ENCODE measurements at regions not wholly inside any gene's neighbourhood (a gene's known extent, or its start where the extent isn't known, plus 50 kb on each side); places are given as distances from the start of the nearest gene placed in this dataset.
"Not testable (repeated sequence)": the region's sequence is repeated elsewhere in the genome, so short reads cannot be mapped to it uniquely, and the experiment has no call there.

- H3K4me3 ChIP-seq (ENCODE audit: low read length); H3K36me3 ChIP-seq (ENCODE audit: control insufficient read depth, insufficient read depth, low read length); ATAC-seq; H3K36me3 Mint-ChIP-seq; intact Hi-C loops (cut with micrococcal nuclease); H3K27ac Mint-ChIP-seq; H3K9me3 ChIP-seq (ENCODE audit: control insufficient read depth, insufficient read depth, low read length); H3K9me3 Mint-ChIP-seq; H3K27me3 ChIP-seq (ENCODE audit: control insufficient read depth, insufficient read depth, low read length); H3K27ac ChIP-seq (ENCODE audit: low read length); H3K4me1 ChIP-seq (ENCODE audit: control insufficient read depth, insufficient read depth, low read length): not testable (repeated sequence)
- peaks cover 8 to 23% of the 10 kb centered on the region in 2 donors for H3K27me3 Mint-ChIP-seq (ENCODE audit: low read depth in 2 of 2)
- DNase-seq, result peak in 1 of 2 donors; percentile 41
- H3K4me1 Mint-ChIP-seq, result peaks cover 12 to 22% of the 10 kb centered on the region in 2 donors
- peak overlapping the region; percentile 42 for H3K4me3 Mint-ChIP-seq
- 54% methylated on average over 4 of the region's 5 CpGs for WGBS (ENCODE audit: insufficient coverage)
These were observed 1186.1 kb downstream of the TMEM121 start for GRCh38 chr14:106712513-106712912.

DNA sequence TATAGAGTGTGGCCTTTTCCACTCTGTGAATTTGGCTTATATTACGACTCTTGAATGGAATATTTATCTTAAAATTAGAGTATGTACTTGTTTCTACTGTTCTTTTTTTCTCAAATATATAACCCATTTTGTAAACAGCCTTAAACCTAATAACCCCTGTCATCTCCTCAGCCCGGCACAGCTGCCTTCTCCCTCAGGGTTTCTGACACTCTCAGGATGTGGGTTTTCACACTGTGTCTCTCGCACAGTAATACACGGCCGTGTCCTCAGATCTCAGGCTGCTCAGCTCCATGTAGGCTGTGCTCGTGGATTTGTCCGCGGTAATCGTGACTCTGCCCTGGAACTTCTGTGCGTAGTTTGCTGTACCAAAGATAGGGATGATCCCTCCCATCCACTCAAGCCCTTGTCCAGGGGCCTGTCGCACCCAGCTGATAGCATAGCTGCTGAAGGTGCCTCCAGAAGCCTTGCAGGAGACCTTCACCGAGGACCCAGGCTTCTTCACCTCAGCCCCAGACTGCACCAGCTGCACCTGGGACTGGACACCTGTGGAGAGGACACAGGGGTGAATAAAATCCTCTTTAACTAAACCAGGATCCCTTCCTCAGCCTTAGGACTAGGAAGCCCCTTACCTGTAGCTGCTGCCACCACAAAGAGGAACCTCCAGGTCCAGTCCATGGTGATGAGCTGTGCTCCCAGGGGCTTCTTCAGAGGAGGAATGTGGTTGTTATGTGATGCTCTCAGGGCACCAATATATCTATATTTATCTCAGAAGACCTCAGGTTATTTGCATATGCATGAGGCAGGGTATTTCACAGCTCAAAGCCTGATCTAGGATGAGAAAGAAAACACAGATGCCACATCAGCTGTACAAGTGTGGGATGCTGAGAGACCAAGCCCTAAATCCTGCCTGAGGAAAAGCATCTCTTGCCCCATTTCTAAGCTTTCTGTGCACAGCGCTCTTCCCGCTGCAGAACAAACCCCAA lies 1188.4 kb downstream of the TMEM121 start:
- intact Hi-C loops (cut with micrococcal nuclease), result loop anchor here (2.0 kb wide), 1 partner anchor 46 kb away; no protein-coding TSS in a partner anchor
- ATAC-seq (peak; percentile 73 to 84 (median 82)), DNase-seq (peak; percentile 31 to 44)
- not testable (repeated sequence) for H3K9me3 Mint-ChIP-seq; H3K36me3 ChIP-seq (ENCODE audit: control insufficient read depth, insufficient read depth, low read length); H3K27ac ChIP-seq (ENCODE audit: low read length); H3K4me3 ChIP-seq (ENCODE audit: low read length); H3K9me3 ChIP-seq (ENCODE audit: control insufficient read depth, insufficient read depth, low read length); H3K27me3 ChIP-seq (ENCODE audit: control insufficient read depth, insufficient read depth, low read length); H3K36me3 Mint-ChIP-seq
- Mint-ChIP-seq H3K4me1 (peaks cover 12 to 36% of the 10 kb centered on the region in 2 donors), H3K4me3 (peak overlapping the region; percentile 45), H3K27ac (peak overlapping the region in 1 of 2 donors; percentile 63), H3K27me3 (ENCODE audit: low read depth in 2 of 2) (peaks cover 6 to 19% of the 10 kb centered on the region in 2 donors)
- H3K4me1 ChIP-seq (ENCODE audit: control insufficient read depth, insufficient read depth, low read length), result peaks cover 10% of the 10 kb centered on the region
- 0% methylated on average over 1 of the region's 14 CpGs for WGBS (ENCODE audit: insufficient coverage)

GRCh38 chr14:106717544-106717943 lies 1191.2 kb downstream of the TMEM121 start:
- H3K4me3 ChIP-seq (ENCODE audit: low read length); H3K4me3 Mint-ChIP-seq; H3K9me3 ChIP-seq (ENCODE audit: control insufficient read depth, insufficient read depth, low read length); H3K27ac ChIP-seq (ENCODE audit: low read length); H3K27me3 ChIP-seq (ENCODE audit: control insufficient read depth, insufficient read depth, low read length); H3K9me3 Mint-ChIP-seq; H3K27ac Mint-ChIP-seq; intact Hi-C loops (cut with micrococcal nuclease); H3K36me3 ChIP-seq (ENCODE audit: control insufficient read depth, insufficient read depth, low read length); H3K27me3 Mint-ChIP-seq (ENCODE audit: low read depth in 2 of 2); H3K36me3 Mint-ChIP-seq: not testable (repeated sequence)
- peak; percentile 59 for TF ChIP-seq CTCF (IDR thresholded peaks at IDR 0.05)
- WGBS (ENCODE audit: insufficient coverage), result 100% methylated on average over 1 of the region's 11 CpGs
- peaks cover 12 to 55% of the 10 kb centered on the region in 2 donors for H3K4me1 Mint-ChIP-seq
- peak in 1 of 2 donors; percentile 16 for DNase-seq
- peaks cover 13% of the 10 kb centered on the region for H3K4me1 ChIP-seq (ENCODE audit: control insufficient read depth, insufficient read depth, low read length)
- ATAC-seq, result peak; percentile 78 to 87 (median 85)

DNA sequence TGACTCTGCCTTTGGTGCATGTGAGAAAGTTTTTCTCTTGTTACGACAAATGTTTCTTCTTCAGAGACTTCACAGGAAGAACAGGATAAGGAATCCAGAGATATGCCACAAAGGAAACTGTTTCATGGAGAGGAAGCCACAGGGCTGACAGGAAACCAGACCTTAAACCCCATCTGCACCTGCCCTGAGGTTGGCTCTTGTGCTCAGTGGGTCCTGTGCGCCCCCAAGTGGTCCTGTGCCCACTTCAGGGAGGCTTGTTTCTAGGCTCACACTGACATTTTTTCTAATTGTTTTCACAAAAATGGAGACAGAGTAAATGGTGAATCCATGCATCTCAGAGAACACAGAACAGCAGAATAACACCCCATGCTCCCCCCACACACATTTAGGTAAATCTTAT lies 1193.5 kb downstream of the TMEM121 start:
- intact Hi-C loops (cut with micrococcal nuclease); ATAC-seq; H3K27me3 ChIP-seq (ENCODE audit: control insufficient read depth, insufficient read depth, low read length); H3K36me3 Mint-ChIP-seq; H3K4me3 ChIP-seq (ENCODE audit: low read length); H3K9me3 ChIP-seq (ENCODE audit: control insufficient read depth, insufficient read depth, low read length); H3K27ac ChIP-seq (ENCODE audit: low read length); H3K4me3 Mint-ChIP-seq; H3K36me3 ChIP-seq (ENCODE audit: control insufficient read depth, insufficient read depth, low read length); H3K27me3 Mint-ChIP-seq (ENCODE audit: low read depth in 2 of 2); H3K9me3 Mint-ChIP-seq; H3K27ac Mint-ChIP-seq: not testable (repeated sequence)
- peaks cover 15 to 63% of the 10 kb centered on the region in 2 donors for H3K4me1 Mint-ChIP-seq
- TF ChIP-seq CTCF (IDR thresholded peaks at IDR 0.05), result peak; percentile 11
- WGBS (ENCODE audit: insufficient coverage), result 9% methylated on average over 1 of the region's 2 CpGs
- peaks cover 24% of the 10 kb centered on the region for H3K4me1 ChIP-seq (ENCODE audit: control insufficient read depth, insufficient read depth, low read length)
- DNase-seq, result peak in 1 of 2 donors; percentile 69

DNA sequence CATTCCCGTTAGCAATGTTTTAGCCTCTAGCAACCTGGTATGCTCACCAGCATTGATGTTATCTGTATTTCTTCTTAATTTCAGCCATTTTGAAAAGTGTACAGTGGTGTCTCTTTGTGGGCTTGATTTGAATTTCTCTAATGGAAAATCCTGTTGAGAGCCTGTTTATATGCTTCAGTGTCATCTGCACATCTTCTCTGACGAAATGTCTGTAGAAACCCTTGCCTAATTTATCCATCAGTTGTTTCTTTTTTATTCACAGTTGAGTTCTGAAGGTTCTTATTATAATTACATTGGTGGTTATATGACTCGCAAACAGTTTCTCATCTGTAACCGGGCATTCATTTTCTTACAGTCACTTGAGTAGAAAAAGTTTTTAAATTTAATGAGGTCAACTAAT lies 1195.5 kb downstream of the TMEM121 start:
- H3K36me3 ChIP-seq (ENCODE audit: control insufficient read depth, insufficient read depth, low read length); H3K4me3 Mint-ChIP-seq; H3K9me3 ChIP-seq (ENCODE audit: control insufficient read depth, insufficient read depth, low read length); DNase-seq; H3K36me3 Mint-ChIP-seq; H3K27me3 Mint-ChIP-seq (ENCODE audit: low read depth in 2 of 2); ATAC-seq; H3K27me3 ChIP-seq (ENCODE audit: control insufficient read depth, insufficient read depth, low read length); H3K4me3 ChIP-seq (ENCODE audit: low read length); H3K9me3 Mint-ChIP-seq; H3K27ac ChIP-seq (ENCODE audit: low read length): not testable (repeated sequence)
- Mint-ChIP-seq H3K4me1 (peaks cover 15 to 66% of the 10 kb centered on the region in 2 donors), H3K27ac (peak overlapping the region in 1 of 2 donors; percentile 65)
- intact Hi-C loops (cut with micrococcal nuclease), result loop anchor here (2.0 kb wide), 1 partner anchor 45 kb away; no protein-coding TSS in a partner anchor
- H3K4me1 ChIP-seq (ENCODE audit: control insufficient read depth, insufficient read depth, low read length), result peaks cover 19% of the 10 kb centered on the region
- no CpG with 5 or more reads among the region's 4 CpGs for WGBS (ENCODE audit: insufficient coverage)

GRCh38 chr14:106722813-106723687 lies 1196.7 kb downstream of the TMEM121 start:
- not testable (repeated sequence) for H3K36me3 Mint-ChIP-seq; H3K27me3 Mint-ChIP-seq (ENCODE audit: low read depth in 2 of 2); H3K36me3 ChIP-seq (ENCODE audit: control insufficient read depth, insufficient read depth, low read length); H3K9me3 Mint-ChIP-seq; H3K9me3 ChIP-seq (ENCODE audit: control insufficient read depth, insufficient read depth, low read length); H3K27me3 ChIP-seq (ENCODE audit: control insufficient read depth, insufficient read depth, low read length); H3K4me3 ChIP-seq (ENCODE audit: low read length)
- DNase-seq, result peak in 1 of 2 donors; percentile 27
- peaks cover 27% of the 10 kb centered on the region for H3K4me1 ChIP-seq (ENCODE audit: control insufficient read depth, insufficient read depth, low read length)
- peak overlapping the region; percentile 35 for H3K27ac ChIP-seq (ENCODE audit: low read length)
- H3K4me1 Mint-ChIP-seq, result peaks cover 21 to 68% of the 10 kb centered on the region in 2 donors
- intact Hi-C loops (cut with micrococcal nuclease), result loop anchor here (2.0 kb wide), 1 partner anchor 44 kb away; no protein-coding TSS in a partner anchor
- no CpG with 5 or more reads among the region's 7 CpGs for WGBS (ENCODE audit: insufficient coverage)
- peak overlapping the region; percentile 60 to 65 for H3K27ac Mint-ChIP-seq
- ATAC-seq, result peak; percentile 77 to 97 (median 81)
- peak overlapping the region; percentile 68 for H3K4me3 Mint-ChIP-seq

Measured in natural killer cell (primary cell).